ENCODE measurements at regions not wholly inside any gene's neighbourhood (a gene's known extent, or its start where the extent isn't known, plus 50 kb on each side); places are given as distances from the start of the nearest gene placed in this dataset.

DNA sequence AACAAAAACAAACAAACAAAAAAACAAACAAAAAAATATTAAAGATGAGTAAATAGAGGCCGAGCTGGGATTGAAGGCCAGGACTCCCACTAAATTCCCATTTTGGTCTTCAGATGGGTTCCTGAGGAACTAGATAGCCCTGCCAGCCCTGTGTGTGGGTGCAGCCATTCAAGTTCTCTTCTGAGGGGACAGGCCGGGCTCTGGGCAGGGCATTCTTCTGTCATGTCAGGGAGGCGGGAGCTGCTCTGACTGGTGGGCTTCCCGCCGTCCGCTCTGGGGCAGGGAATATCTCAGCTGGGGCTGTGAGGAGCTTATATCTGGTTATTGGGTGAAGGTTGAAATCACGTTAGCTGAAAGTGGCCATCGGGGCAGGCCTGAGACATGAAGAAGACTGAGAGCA, 127.3 kb upstream of the CXCR4 start:
- DNase-seq (ENCODE audit: low read depth), result no peak
- TF ChIP-seq, protein P1, sequence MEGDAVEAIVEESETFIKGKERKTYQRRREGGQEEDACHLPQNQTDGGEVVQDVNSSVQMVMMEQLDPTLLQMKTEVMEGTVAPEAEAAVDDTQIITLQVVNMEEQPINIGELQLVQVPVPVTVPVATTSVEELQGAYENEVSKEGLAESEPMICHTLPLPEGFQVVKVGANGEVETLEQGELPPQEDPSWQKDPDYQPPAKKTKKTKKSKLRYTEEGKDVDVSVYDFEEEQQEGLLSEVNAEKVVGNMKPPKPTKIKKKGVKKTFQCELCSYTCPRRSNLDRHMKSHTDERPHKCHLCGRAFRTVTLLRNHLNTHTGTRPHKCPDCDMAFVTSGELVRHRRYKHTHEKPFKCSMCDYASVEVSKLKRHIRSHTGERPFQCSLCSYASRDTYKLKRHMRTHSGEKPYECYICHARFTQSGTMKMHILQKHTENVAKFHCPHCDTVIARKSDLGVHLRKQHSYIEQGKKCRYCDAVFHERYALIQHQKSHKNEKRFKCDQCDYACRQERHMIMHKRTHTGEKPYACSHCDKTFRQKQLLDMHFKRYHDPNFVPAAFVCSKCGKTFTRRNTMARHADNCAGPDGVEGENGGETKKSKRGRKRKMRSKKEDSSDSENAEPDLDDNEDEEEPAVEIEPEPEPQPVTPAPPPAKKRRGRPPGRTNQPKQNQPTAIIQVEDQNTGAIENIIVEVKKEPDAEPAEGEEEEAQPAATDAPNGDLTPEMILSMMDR (IDR thresholded peaks at IDR 0.05; ENCODE audit: control insufficient read depth, insufficient read depth, low read depth, low read length, missing control alignments), result no peak
- H3K4me3 ChIP-seq (ENCODE audit: control insufficient read depth, low read depth, low read length), result no peak overlapping the region

DNA sequence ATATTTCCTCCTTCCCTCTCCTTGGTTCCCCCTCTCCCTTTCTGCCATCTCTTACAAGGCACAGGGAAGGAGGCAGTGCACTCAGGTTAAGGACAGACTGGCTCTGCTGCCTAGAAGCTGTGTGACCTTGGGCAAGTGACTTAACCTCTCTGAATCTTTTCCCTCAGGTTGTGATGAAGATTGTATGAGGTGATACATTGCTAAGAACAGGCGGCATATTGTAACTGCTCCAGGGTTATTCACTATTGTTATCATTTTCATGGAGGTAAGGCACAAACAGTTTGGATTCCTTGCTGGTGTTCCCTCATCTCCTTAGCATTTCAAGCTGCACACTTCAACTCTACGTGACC, 126.6 kb upstream of the CXCR4 start:
- no peak overlapping the region for H3K4me3 ChIP-seq (ENCODE audit: control insufficient read depth, low read depth, low read length)
- TF ChIP-seq, protein P1 (IDR thresholded peaks at IDR 0.05; ENCODE audit: control insufficient read depth, insufficient read depth, low read depth, low read length, missing control alignments), result no peak
- DNase-seq (ENCODE audit: low read depth), result no peak

DNA sequence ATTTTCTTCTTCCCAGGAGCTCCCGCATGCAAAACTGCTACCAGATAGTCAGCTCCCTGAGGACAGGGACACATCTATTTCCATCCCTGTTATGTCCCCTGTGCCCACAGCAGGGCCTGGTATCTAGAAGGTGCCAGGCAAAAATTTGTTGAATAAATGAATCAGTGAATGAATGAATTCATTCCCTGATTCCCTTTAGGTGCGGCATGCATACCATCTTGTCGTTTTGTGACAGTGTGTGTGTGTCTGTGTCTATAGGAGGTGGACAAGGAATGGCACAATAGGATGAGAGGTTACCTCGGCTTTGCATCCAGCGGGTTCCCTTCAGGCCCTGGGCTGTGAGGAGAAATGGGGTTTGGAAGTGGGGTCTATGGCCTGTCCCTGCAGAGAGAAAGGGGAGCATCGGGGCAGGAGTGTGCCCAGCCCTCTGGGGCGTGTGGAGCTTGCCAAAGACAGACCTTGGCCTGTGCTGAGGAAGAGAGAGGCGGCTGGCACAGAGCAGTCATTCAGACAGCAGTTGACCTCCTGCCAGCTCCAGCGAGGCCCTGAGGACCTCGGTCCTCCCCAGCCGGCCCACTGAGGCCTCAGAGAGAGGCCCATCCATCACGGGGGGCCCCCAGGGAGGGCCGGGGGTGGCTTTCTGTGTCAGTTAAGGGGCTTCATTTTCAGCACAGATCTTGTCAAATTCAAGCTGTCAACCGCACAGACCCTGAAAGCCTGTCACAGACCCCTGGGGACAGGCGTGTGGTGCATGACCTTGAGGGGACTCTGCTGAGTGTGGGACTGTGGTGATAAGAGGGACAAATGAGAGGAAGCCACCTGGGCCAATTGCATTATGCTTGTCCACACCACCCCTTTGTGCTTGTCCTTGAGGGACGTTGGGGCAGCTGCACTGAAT, 125.9 kb upstream of the CXCR4 start:
- H3K4me3 ChIP-seq (ENCODE audit: control insufficient read depth, low read depth, low read length), result no peak overlapping the region
- no peak for DNase-seq (ENCODE audit: low read depth)
- TF ChIP-seq, protein P1 (IDR thresholded peaks at IDR 0.05; ENCODE audit: control insufficient read depth, insufficient read depth, low read depth, low read length, missing control alignments), result no peak

DNA sequence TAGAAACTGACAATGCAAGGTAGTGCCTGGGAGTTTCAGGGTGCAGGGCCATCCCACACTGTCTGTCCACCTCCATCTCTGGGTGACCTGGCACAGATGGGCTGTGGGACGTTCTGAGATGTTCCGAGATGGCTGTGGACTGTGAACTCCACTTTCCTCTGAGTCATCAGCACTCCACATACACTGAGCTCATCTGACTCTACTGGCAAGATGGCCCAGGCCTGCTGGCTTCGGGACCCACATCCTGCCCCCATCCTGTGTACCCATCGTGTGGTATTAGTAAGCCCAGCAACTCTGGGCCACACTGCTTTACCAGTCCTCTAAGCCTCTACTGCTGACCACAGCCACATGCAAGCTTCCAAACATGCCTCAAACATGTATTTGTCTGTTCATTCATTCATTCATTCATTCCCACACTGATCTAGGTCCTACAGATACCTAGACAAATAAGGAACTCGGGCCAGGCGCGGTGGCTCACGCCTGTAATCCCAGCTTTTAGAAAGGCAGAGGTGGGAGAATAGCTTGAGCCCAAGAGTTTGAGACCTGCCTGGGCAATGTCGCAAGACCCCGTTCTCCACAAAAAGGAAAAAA, 124.8 kb upstream of the CXCR4 start:
- DNase-seq (ENCODE audit: low read depth), result no peak
- TF ChIP-seq, protein P1 (IDR thresholded peaks at IDR 0.05; ENCODE audit: control insufficient read depth, insufficient read depth, low read depth, low read length, missing control alignments), result no peak
- no peak overlapping the region for H3K4me3 ChIP-seq (ENCODE audit: control insufficient read depth, low read depth, low read length)

DNA sequence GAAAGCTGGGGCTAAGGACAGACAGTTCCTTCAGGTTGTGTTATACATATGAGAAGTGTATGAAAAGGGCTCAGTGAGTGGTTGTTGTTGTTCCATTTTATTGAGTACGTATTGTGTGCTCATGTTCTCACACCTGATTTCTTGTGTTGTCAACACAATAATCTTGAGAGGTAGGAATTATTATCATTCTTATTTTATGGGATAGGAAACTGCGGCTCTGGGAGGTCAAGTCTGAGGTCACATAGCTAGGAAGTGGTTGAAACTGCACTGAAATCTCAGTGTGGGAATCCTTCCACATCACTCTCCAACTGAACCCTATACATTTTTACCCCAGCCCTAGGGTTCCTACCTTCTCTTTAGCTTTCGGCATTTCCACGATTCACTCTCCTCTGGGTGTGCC, 124.2 kb upstream of the CXCR4 start:
- no peak overlapping the region for H3K4me3 ChIP-seq (ENCODE audit: control insufficient read depth, low read depth, low read length)
- TF ChIP-seq, protein P1 (IDR thresholded peaks at IDR 0.05; ENCODE audit: control insufficient read depth, insufficient read depth, low read depth, low read length, missing control alignments), result no peak
- DNase-seq (ENCODE audit: low read depth), result no peak

DNA sequence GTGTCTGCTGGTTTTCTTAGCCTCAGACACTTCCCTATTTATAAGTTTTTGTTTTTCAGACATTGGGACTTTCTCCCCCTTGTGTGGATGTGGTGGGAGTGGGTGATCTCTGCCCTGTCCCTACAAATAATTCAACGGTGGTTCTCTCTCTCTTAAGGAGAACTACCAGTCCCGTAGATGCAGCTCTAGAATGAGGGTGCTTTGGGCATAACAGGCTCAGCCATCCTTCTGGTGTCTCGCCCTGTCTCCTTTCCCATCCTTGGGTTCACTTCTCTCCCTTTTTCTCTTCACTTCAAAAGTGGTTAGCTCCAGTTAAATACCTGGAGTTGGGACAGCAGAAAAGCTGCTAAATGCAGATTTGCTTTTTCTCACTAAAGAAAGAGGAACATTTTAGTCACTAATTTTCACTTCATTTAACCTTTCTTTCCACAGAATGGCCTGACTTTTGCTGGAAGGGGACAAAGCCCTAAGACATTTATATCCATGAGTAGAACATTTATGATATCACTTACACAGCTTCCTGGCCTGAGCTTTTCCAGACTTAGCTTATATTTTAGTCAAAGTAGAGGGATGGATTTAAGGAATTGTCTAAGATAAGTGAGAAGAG, 121.2 kb upstream of the CXCR4 start:
- no peak for DNase-seq (ENCODE audit: low read depth)
- TF ChIP-seq, protein P1 (IDR thresholded peaks at IDR 0.05; ENCODE audit: control insufficient read depth, insufficient read depth, low read depth, low read length, missing control alignments), result no peak
- no peak overlapping the region for H3K4me3 ChIP-seq (ENCODE audit: control insufficient read depth, low read depth, low read length)
